Panc1 (cell line): ENCODE measurements at regions not wholly inside any gene's neighbourhood (a gene's known extent, or its start where the extent isn't known, plus 50 kb on each side); places are given as distances from the start of the nearest gene placed in this dataset.
"Not testable (repeated sequence)": the region's sequence is repeated elsewhere in the genome, so short reads cannot be mapped to it uniquely, and the experiment has no call there.

Experiments used
- ATAC-seq: fragments of 200-7000 bp; cut with Tn5 transposase; 2 replicates; pipeline ENCODE4 v1.9.1; 2020; ENCODE audit warnings: mild to moderate bottlenecking, moderate library complexity
- BruUV-seq: library from RNA; stranded (reverse); fragments of 400-500 nt; replicated peaks from 2 replicates; lab custom pipeline; 2021; lab: Mats Ljungman, UMichigan
- CTCF ChIA-PET: fragments of 300-600 bp; sonication (Branson Sonifier 250); formaldehyde crosslinking; loops from one replicate; lab custom pipeline; 2022; ENCODE audit warnings: antibody characterized with exemption; lab: Charles Lee
- POLR2A ChIA-PET: fragments of 300-600 bp; sonication (Branson Sonifier 250); formaldehyde crosslinking; loops from one replicate; lab custom pipeline; 2022; ENCODE audit warnings: antibody characterized with exemption; lab: Charles Lee
- DNase-seq: peaks from one replicate; pipeline ENCODE4 v3.0.0-alpha.2; 2010; ENCODE audit warnings: low read depth, low spot score
- H3K27ac ChIP-seq: 2 replicates; pipeline ENCODE4 v1.5.1; 2011; ENCODE audit warnings: mild to moderate bottlenecking, low read length, inconsistent platforms
- H3K27me3 ChIP-seq: fragments of 200-500 bp; sonication (Bioruptor generic); 2 replicates; pipeline ENCODE4 v1.6.0; 2014; ENCODE audit warnings: low read length, inconsistent platforms; ENCODE audit not compliant: control insufficient read depth, insufficient read depth
- H3K36me3 ChIP-seq: fragments of 200-500 bp; sonication (Bioruptor generic); 2 replicates; pipeline ENCODE4 v1.5.1; 2014; ENCODE audit warnings: inconsistent platforms, mild to moderate bottlenecking, low read length, moderate library complexity; ENCODE audit not compliant: control insufficient read depth, insufficient read depth
- H3K4me1 ChIP-seq: 2 replicates; pipeline ENCODE4 v1.5.1; 2011; ENCODE audit warnings: inconsistent platforms, mild to moderate bottlenecking, low read length, moderate library complexity; ENCODE audit not compliant: control insufficient read depth, insufficient read depth
- H3K4me3 ChIP-seq, 2 experiments: 2 replicates each; pipeline ENCODE4 v1.5.1; 2011 to 2012; ENCODE audit warnings: low read depth in 2 of 2, low read length in 2 of 2, mild to moderate bottlenecking in 2 of 2, inconsistent platforms in 1 of 2, moderate library complexity in 1 of 2
- H3K9me3 ChIP-seq: fragments of 200-500 bp; sonication (Bioruptor generic); 2 replicates; pipeline ENCODE4 v1.5.1; 2014; ENCODE audit warnings: low read depth, mild to moderate bottlenecking, inconsistent platforms, low read length, moderate library complexity; ENCODE audit not compliant: control insufficient read depth, insufficient read depth
- POLR2AphosphoS5 ChIP-seq: IDR thresholded peaks from 2 replicates; pipeline ENCODE4 v1.6.1; 2012; ENCODE audit warnings: mild to moderate bottlenecking, low read depth, low read length, moderate library complexity
- SIN3A ChIP-seq: IDR thresholded peaks from 2 replicates; pipeline ENCODE4 v1.6.1; 2012; ENCODE audit warnings: low read depth, mild to moderate bottlenecking, low read length, moderate library complexity, borderline replicate concordance; ENCODE audit not compliant: insufficient read depth
- TCF7L2 ChIP-seq: IDR thresholded peaks from 2 replicates; pipeline ENCODE4 v1.6.1; 2011; ENCODE audit warnings: mild to moderate bottlenecking, low read depth, low read length, inconsistent platforms
- in situ Hi-C: cut with HindIII; loops from 2 replicates; pipeline ENCODE4 v1.10.0; 2016; ENCODE audit warnings: low sequenced_read_pairs, low pct_unique_long_range_greater_than_20kb
- intact Hi-C: fragments of 100-400 bp; cut with micrococcal nuclease; formaldehyde crosslinking; loops from one replicate; pipeline ENCODE4 v1.10.0; 2022; ENCODE audit not compliant: unreplicated experiment
- TF ChIP-seq, protein P1 (sequence below), 2 experiments: IDR thresholded peaks; 2 replicates each; pipeline ENCODE4 v1.6.1; 2011 to 2012; ENCODE audit warnings: low read depth in 2 of 2, control low read depth in 1 of 2, low read length in 1 of 2, mild to moderate bottlenecking in 1 of 2, moderate library complexity in 1 of 2; ENCODE audit not compliant: insufficient read depth in 1 of 2
- TF ChIP-seq, protein P2 (sequence below): fragments of 450-650 bp; IDR thresholded peaks from 2 replicates; pipeline ENCODE4 v1.5.1; 2017; ENCODE audit warnings: mild to moderate bottlenecking

DNA sequence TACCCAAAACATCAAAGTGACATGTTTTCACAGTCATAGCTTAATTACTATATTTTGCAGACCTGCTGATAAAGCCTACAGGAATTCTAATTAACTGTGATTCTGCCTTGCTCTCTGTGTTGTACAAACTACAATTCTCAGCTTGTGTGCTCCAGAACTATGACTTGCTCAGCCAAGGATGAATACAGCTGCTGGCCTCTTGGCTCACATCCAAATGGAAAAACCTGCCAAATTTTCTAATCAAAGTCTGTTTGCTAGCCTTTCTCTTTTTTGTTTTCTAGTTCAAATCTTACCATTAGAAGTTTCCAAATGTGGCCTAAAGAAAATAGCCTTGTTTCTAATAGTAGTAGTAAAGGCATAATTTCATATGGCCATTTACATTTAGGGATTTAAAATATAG is 1176.8 kb downstream of the FAM133A start:
- ChIA-PET CTCF (no interaction called here), POLR2A (no interaction called here)
- no peak overlapping the region for H3K27ac ChIP-seq
- no peaks in the 10 kb centered on the region for H3K9me3 ChIP-seq
- no peaks in the 10 kb centered on the region for H3K27me3 ChIP-seq
- no TSS peak for BruUV-seq
- H3K4me1 ChIP-seq, result no peaks in the 10 kb centered on the region
- ATAC-seq (no peak), DNase-seq (no peak)
- in situ Hi-C loops (no loop called here), intact Hi-C loops (no loop called here)
- TF ChIP-seq SIN3A (no peak), TCF7L2 (no peak), POLR2AphosphoS5 (no peak)
- TF ChIP-seq, protein P1, sequence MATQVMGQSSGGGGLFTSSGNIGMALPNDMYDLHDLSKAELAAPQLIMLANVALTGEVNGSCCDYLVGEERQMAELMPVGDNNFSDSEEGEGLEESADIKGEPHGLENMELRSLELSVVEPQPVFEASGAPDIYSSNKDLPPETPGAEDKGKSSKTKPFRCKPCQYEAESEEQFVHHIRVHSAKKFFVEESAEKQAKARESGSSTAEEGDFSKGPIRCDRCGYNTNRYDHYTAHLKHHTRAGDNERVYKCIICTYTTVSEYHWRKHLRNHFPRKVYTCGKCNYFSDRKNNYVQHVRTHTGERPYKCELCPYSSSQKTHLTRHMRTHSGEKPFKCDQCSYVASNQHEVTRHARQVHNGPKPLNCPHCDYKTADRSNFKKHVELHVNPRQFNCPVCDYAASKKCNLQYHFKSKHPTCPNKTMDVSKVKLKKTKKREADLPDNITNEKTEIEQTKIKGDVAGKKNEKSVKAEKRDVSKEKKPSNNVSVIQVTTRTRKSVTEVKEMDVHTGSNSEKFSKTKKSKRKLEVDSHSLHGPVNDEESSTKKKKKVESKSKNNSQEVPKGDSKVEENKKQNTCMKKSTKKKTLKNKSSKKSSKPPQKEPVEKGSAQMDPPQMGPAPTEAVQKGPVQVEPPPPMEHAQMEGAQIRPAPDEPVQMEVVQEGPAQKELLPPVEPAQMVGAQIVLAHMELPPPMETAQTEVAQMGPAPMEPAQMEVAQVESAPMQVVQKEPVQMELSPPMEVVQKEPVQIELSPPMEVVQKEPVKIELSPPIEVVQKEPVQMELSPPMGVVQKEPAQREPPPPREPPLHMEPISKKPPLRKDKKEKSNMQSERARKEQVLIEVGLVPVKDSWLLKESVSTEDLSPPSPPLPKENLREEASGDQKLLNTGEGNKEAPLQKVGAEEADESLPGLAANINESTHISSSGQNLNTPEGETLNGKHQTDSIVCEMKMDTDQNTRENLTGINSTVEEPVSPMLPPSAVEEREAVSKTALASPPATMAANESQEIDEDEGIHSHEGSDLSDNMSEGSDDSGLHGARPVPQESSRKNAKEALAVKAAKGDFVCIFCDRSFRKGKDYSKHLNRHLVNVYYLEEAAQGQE (IDR thresholded peaks at IDR 0.05; ENCODE audit: insufficient read depth in 1 of 2, low read depth in 2 of 2, low read length in 1 of 2), result no peak
- TF ChIP-seq, protein P2, sequence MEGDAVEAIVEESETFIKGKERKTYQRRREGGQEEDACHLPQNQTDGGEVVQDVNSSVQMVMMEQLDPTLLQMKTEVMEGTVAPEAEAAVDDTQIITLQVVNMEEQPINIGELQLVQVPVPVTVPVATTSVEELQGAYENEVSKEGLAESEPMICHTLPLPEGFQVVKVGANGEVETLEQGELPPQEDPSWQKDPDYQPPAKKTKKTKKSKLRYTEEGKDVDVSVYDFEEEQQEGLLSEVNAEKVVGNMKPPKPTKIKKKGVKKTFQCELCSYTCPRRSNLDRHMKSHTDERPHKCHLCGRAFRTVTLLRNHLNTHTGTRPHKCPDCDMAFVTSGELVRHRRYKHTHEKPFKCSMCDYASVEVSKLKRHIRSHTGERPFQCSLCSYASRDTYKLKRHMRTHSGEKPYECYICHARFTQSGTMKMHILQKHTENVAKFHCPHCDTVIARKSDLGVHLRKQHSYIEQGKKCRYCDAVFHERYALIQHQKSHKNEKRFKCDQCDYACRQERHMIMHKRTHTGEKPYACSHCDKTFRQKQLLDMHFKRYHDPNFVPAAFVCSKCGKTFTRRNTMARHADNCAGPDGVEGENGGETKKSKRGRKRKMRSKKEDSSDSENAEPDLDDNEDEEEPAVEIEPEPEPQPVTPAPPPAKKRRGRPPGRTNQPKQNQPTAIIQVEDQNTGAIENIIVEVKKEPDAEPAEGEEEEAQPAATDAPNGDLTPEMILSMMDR, result no peak
- H3K36me3 ChIP-seq, result no peaks in the 10 kb centered on the region
- H3K4me3 ChIP-seq, result no peak overlapping the region

DNA sequence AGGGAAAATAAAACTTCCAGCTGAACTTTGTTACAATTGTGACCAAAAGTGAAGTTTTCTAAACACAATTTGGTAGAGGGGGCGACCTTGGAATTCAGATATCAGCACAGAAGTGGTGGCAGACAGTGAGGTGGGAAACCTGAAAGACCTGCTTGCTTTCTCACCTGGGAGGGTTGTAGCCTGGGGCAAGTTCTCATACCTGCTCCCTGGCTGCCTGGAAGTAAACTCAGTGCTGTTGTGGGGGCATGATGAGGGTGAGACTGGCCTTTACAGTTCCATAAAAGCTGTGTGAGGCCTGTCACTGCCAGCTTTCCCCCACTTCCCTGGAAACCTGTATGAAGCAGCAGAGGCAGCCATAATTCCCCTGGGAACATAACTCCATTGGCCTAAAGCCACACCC is 1180.2 kb downstream of the FAM133A start:
- DNase-seq (no peak), ATAC-seq (no peak)
- POLR2A ChIA-PET, result no interaction called here
- no peak overlapping the region for H3K4me3 ChIP-seq
- H3K27me3 ChIP-seq, result no peaks in the 10 kb centered on the region
- no peaks in the 10 kb centered on the region for H3K9me3 ChIP-seq
- in situ Hi-C loops (no loop called here), intact Hi-C loops (no loop called here)
- CTCF ChIA-PET, result no interaction called here
- TF ChIP-seq SIN3A (no peak), TCF7L2 (no peak), POLR2AphosphoS5 (no peak)
- TF ChIP-seq, protein P1 (IDR thresholded peaks at IDR 0.05; ENCODE audit: insufficient read depth in 1 of 2, low read depth in 2 of 2, low read length in 1 of 2), result no peak
- TF ChIP-seq, protein P2, result no peak
- no peaks in the 10 kb centered on the region for H3K4me1 ChIP-seq
- H3K27ac ChIP-seq, result no peak overlapping the region
- H3K36me3 ChIP-seq, result no peaks in the 10 kb centered on the region
- BruUV-seq, result no TSS peak

DNA sequence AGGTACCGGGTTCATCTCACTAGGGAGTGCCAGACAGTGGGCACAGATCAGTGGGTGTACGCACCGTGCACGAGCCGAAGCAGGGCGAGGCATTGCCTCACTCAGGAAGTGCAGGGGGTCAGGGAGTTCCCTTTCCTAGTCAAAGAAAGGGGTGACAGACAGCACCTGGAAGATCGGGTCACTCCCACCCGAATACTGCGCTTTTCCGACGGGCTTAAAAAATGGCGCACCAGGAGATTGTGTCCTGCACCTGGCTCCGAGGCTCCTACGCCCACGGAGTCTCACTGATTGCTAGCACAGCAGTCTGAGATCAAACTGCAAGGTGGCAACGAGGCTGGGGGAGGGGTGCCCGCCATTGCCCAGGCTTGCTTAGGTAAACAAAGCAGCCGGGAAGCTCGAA is 1188.5 kb downstream of the FAM133A start:
- H3K27ac ChIP-seq, H3K27me3 ChIP-seq, in situ Hi-C loops, H3K36me3 ChIP-seq, BruUV-seq, H3K9me3 ChIP-seq, CTCF ChIA-PET, DNase-seq, H3K4me1 ChIP-seq, ATAC-seq, H3K4me3 ChIP-seq, intact Hi-C loops, POLR2A ChIA-PET: not testable (repeated sequence)
